Caco-2 (cell line): ENCODE measurements at regions not wholly inside any gene's neighbourhood (a gene's known extent, or its start where the extent isn't known, plus 50 kb on each side); places are given as distances from the start of the nearest gene placed in this dataset.

Experiments
- BruUV-seq: library from RNA; stranded (reverse); fragments of 400-500 nt; replicated peaks from 2 replicates; lab custom pipeline; 2021; lab: Mats Ljungman, UMichigan
- CTCF ChIA-PET: fragments of 300-600 bp; sonication (Branson Sonifier 250); formaldehyde crosslinking; loops from one replicate; lab custom pipeline; 2022; ENCODE audit warnings: antibody characterized with exemption; lab: Charles Lee
- POLR2A ChIA-PET: fragments of 300-600 bp; sonication (Branson Sonifier 250); formaldehyde crosslinking; loops from one replicate; lab custom pipeline; 2022; ENCODE audit warnings: antibody characterized with exemption; lab: Charles Lee
- DNase-seq, 2 experiments: peaks; one replicate each; pipeline versions ENCODE4 v3.0.0 to v3.0.0-alpha.2; 2020 to 2022
- H3K27me3 ChIP-seq: replicated peaks from 2 replicates; pipeline ENCODE4 v1.6.0; 2011; ENCODE audit warnings: low read length; ENCODE audit not compliant: control insufficient read depth, insufficient read depth
- H3K36me3 ChIP-seq: 2 replicates; pipeline ENCODE4 v1.5.1; 2011; ENCODE audit warnings: low read length; ENCODE audit not compliant: control insufficient read depth, insufficient read depth
- H3K4me1 ChIP-seq: fragments of 250-450 bp; sonication (Bioruptor Pico); 2 replicates; pipeline ENCODE4 v1.5.1; 2020; ENCODE audit warnings: mild to moderate bottlenecking
- H3K4me3 ChIP-seq: 2 replicates; pipeline ENCODE4 v1.5.1; 2011; ENCODE audit warnings: low read depth, mild to moderate bottlenecking, control low read depth, low read length
- H3K9me3 ChIP-seq: fragments of 250-450 bp; sonication (Bioruptor Pico); 2 replicates; pipeline ENCODE4 v1.5.1; 2020; ENCODE audit warnings: mild to moderate bottlenecking, moderate library complexity
- H3K27ac Mint-ChIP-seq: one replicate; pipeline ENCODE4 v1.8.0; 2022; ENCODE audit warnings: mixed read lengths; ENCODE audit not compliant: unreplicated experiment
- H3K27me3 Mint-ChIP-seq: one replicate; pipeline ENCODE4 v1.8.0; 2022; ENCODE audit warnings: mixed read lengths; ENCODE audit not compliant: insufficient read depth, unreplicated experiment
- H3K36me3 Mint-ChIP-seq: one replicate; pipeline ENCODE4 v1.8.0; 2022; ENCODE audit warnings: mild to moderate bottlenecking, mixed read lengths; ENCODE audit not compliant: insufficient read depth, unreplicated experiment
- H3K4me1 Mint-ChIP-seq: one replicate; pipeline ENCODE4 v1.8.0; 2022; ENCODE audit warnings: low read depth, mixed read lengths; ENCODE audit not compliant: unreplicated experiment
- H3K4me3 Mint-ChIP-seq: one replicate; pipeline ENCODE4 v1.8.0; 2022; ENCODE audit warnings: mild to moderate bottlenecking, moderate library complexity, mixed read lengths; ENCODE audit not compliant: unreplicated experiment
- H3K9me3 Mint-ChIP-seq: one replicate; pipeline ENCODE4 v1.8.0; 2022; ENCODE audit warnings: mixed read lengths; ENCODE audit not compliant: unreplicated experiment
- CTCF ChIP-seq, 2 experiments: fragments of 200-600 bp in 1 of 2; IDR thresholded peaks; 1 replicate in 1 of 2; 2 replicates in 1 of 2; pipeline versions ENCODE4 v1.5.1 to v1.8.0; 2011 to 2022; ENCODE audit warnings: antibody characterized with exemption in 1 of 2, control low read depth in 1 of 2, inconsistent platforms in 1 of 2, low read depth in 1 of 2, low read length in 1 of 2, mild to moderate bottlenecking in 1 of 2, moderate library complexity in 1 of 2; ENCODE audit not compliant: insufficient read depth in 1 of 2, severe bottlenecking in 1 of 2, unreplicated experiment in 1 of 2
- intact Hi-C: fragments of 100-400 bp; cut with micrococcal nuclease; formaldehyde crosslinking; loops from one replicate; pipeline ENCODE4 v1.10.0; 2022; ENCODE audit not compliant: unreplicated experiment

- ChIA-PET POLR2A (no interaction called here), CTCF (no interaction called here)
- H3K4me3 ChIP-seq = no peak overlapping the region
- H3K27me3 ChIP-seq = no peaks in the 10 kb centered on the region
- H3K27me3 Mint-ChIP-seq = peaks cover 5% of the 10 kb centered on the region
- H3K4me1 ChIP-seq = no peaks in the 10 kb centered on the region
- DNase-seq = no peak
- H3K27ac Mint-ChIP-seq = no peak overlapping the region
- H3K4me3 Mint-ChIP-seq = no peak overlapping the region
- BruUV-seq = no TSS peak
- no peaks in the 10 kb centered on the region for H3K9me3 Mint-ChIP-seq
- H3K36me3 ChIP-seq = no peaks in the 10 kb centered on the region
- H3K36me3 Mint-ChIP-seq = no peaks in the 10 kb centered on the region
- H3K4me1 Mint-ChIP-seq = no peaks in the 10 kb centered on the region
- no peak for TF ChIP-seq CTCF (IDR thresholded peaks at IDR 0.05; ENCODE audit: insufficient read depth in 1 of 2, low read depth in 1 of 2, low read length in 1 of 2, severe bottlenecking in 1 of 2, unreplicated experiment in 1 of 2)
- H3K9me3 ChIP-seq = no peaks in the 10 kb centered on the region
- intact Hi-C loops = no loop called here
Observed at GRCh38 chr6:74765486-74765885, 440.4 kb downstream of the COL12A1 start.

- H3K4me3 ChIP-seq = no peak overlapping the region
- Mint-ChIP-seq H3K9me3 (no peaks in the 10 kb centered on the region), H3K4me3 (no peak overlapping the region), H3K4me1 (no peaks in the 10 kb centered on the region), H3K36me3 (no peaks in the 10 kb centered on the region), H3K27ac (no peak overlapping the region), H3K27me3 (no peaks in the 10 kb centered on the region)
- H3K27me3 ChIP-seq = no peaks in the 10 kb centered on the region
- H3K4me1 ChIP-seq = no peaks in the 10 kb centered on the region
- H3K9me3 ChIP-seq = no peaks in the 10 kb centered on the region
- BruUV-seq = no TSS peak
- no peak for TF ChIP-seq CTCF (IDR thresholded peaks at IDR 0.05; ENCODE audit: insufficient read depth in 1 of 2, low read depth in 1 of 2, low read length in 1 of 2, severe bottlenecking in 1 of 2, unreplicated experiment in 1 of 2)
- DNase-seq = no peak
- ChIA-PET POLR2A (no interaction called here), CTCF (no interaction called here)
- intact Hi-C loops = no loop called here
- no peaks in the 10 kb centered on the region for H3K36me3 ChIP-seq
Observed at GRCh38 chr6:74764486-74764885, 441.4 kb downstream of the COL12A1 start.

DNA sequence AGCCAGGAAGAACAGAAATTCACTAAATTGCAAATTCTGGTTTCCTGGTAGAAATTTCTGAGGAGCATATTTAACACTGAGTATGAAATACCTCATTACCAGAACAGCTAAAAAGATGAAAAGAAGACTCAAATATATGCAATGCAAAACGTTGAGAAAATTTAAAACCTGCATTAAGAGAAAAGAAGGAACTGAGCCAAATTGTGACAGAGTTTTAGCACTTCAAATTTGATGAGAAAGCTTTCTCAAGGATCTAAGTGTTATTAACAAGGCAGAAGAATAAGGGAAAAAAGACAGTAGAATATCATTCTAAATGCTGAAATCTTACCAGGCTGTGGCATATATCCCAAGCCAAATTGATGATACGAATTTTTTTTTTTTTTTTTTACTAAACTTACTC, 443.0 kb downstream of the COL12A1 start:
- POLR2A ChIA-PET = no interaction called here
- intact Hi-C loops = no loop called here
- H3K4me3 Mint-ChIP-seq = no peak overlapping the region

More for the DNA sequence above, 443.0 kb downstream of the COL12A1 start:
- no peak for DNase-seq
- H3K9me3 ChIP-seq = no peaks in the 10 kb centered on the region
- BruUV-seq = no TSS peak
- Mint-ChIP-seq H3K36me3 (no peaks in the 10 kb centered on the region), H3K27me3 (no peaks in the 10 kb centered on the region), H3K9me3 (no peaks in the 10 kb centered on the region), H3K4me1 (no peaks in the 10 kb centered on the region), H3K27ac (no peak overlapping the region)
- CTCF ChIA-PET = no interaction called here
- TF ChIP-seq CTCF (IDR thresholded peaks at IDR 0.05; ENCODE audit: insufficient read depth in 1 of 2, low read depth in 1 of 2, low read length in 1 of 2, severe bottlenecking in 1 of 2, unreplicated experiment in 1 of 2) = no peak
- no peak overlapping the region for H3K4me3 ChIP-seq
- no peaks in the 10 kb centered on the region for H3K27me3 ChIP-seq
- no peaks in the 10 kb centered on the region for H3K4me1 ChIP-seq
- no peaks in the 10 kb centered on the region for H3K36me3 ChIP-seq
